Endodermal cell (in vitro differentiated cells): ENCODE measurements at regions not wholly inside any gene's neighbourhood (a gene's known extent, or its start where the extent isn't known, plus 50 kb on each side); places are given as distances from the start of the nearest gene placed in this dataset.

Experiments
- DNase-seq: peaks from one replicate; pipeline ENCODE4 v3.0.0-alpha.2; 2017
- H3K27ac ChIP-seq: 2 replicates; pipeline ENCODE4 v1.5.1; 2013; ENCODE audit warnings: mild to moderate bottlenecking, low read depth, low read length, moderate library complexity
- H3K27me3 ChIP-seq: 2 replicates; pipeline ENCODE4 v1.6.1; 2013; ENCODE audit warnings: mild to moderate bottlenecking, low read length, moderate library complexity; ENCODE audit not compliant: insufficient read depth, control insufficient read depth, poor library complexity, severe bottlenecking
- H3K36me3 ChIP-seq: 2 replicates; pipeline ENCODE4 v1.7.0; 2013; ENCODE audit warnings: mild to moderate bottlenecking, low read length, moderate library complexity; ENCODE audit not compliant: control insufficient read depth, insufficient read depth
- H3K4me1 ChIP-seq: one replicate; pipeline ENCODE4 v1.7.0; 2013; ENCODE audit warnings: low read length; ENCODE audit not compliant: control insufficient read depth, insufficient read depth
- H3K4me3 ChIP-seq: 2 replicates; pipeline ENCODE4 v1.5.1; 2013; ENCODE audit warnings: mild to moderate bottlenecking, low read length, moderate library complexity
- H3K9ac ChIP-seq: 2 replicates; pipeline ENCODE4 v1.6.1; 2013; ENCODE audit warnings: mild to moderate bottlenecking, low read length, moderate library complexity; ENCODE audit not compliant: poor library complexity, severe bottlenecking; ENCODE audit errors: extremely low read depth
- H3K9me3 ChIP-seq: 2 replicates; pipeline ENCODE4 v1.6.1; 2013; ENCODE audit warnings: mild to moderate bottlenecking, low read length, moderate library complexity; ENCODE audit not compliant: control insufficient read depth
- H3K27ac Mint-ChIP-seq: 2 replicates; pipeline ENCODE4 v1.8.0; 2020; ENCODE audit warnings: mixed read lengths
- H3K27me3 Mint-ChIP-seq: 2 replicates; pipeline ENCODE4 v1.8.0; 2021; ENCODE audit warnings: mild to moderate bottlenecking, mixed read lengths; ENCODE audit not compliant: insufficient read depth
- H3K36me3 Mint-ChIP-seq: 2 replicates; pipeline ENCODE4 v1.8.0; 2020; ENCODE audit warnings: low read depth, mixed read lengths
- H3K4me1 Mint-ChIP-seq: 2 replicates; pipeline ENCODE4 v1.8.0; 2020; ENCODE audit warnings: mixed read lengths
- H3K4me3 Mint-ChIP-seq: 2 replicates; pipeline ENCODE4 v1.8.0; 2020; ENCODE audit warnings: mild to moderate bottlenecking, moderate library complexity, mixed read lengths
- H3K9me3 Mint-ChIP-seq: 2 replicates; pipeline ENCODE4 v1.8.0; 2020; ENCODE audit warnings: mild to moderate bottlenecking, mixed read lengths
- CTCF ChIP-seq: fragments of 200-600 bp; sonication (generic); conservative IDR thresholded peaks from 2 replicates; pipeline ENCODE4 v1.5.0; 2021; ENCODE audit warnings: antibody characterized with exemption, mild to moderate bottlenecking
- WGBS, 2 experiments: methylation state at CpG; one replicate each; pipeline versions ENCODE4 v1.1.5 to v1.1.7; 2013; ENCODE audit warnings: missing lambda C conversion rate in 2 of 2, mixed read lengths in 1 of 2; ENCODE audit not compliant: insufficient coverage in 1 of 2, insufficient read length in 1 of 2; 5-methylcytosine and 5-hydroxymethylcytosine counted together

GRCh38 chr10:36711361-36711760 lies 414.0 kb upstream of the ANKRD30A start:
- no peaks in the 10 kb centered on the region for H3K4me1 Mint-ChIP-seq

GRCh38 chr10:36704124-36704523 lies 421.3 kb upstream of the ANKRD30A start:
- Mint-ChIP-seq H3K4me3 (no peak overlapping the region), H3K9me3 (no peaks in the 10 kb centered on the region), H3K4me1 (no peaks in the 10 kb centered on the region), H3K27ac (no peak overlapping the region), H3K27me3 (no peaks in the 10 kb centered on the region), H3K36me3 (no peaks in the 10 kb centered on the region)
- Histone ChIP-seq H3K36me3 (no peaks in the 10 kb centered on the region), H3K9ac (no peak overlapping the region), H3K27me3 (no peaks in the 10 kb centered on the region), H3K9me3 (no peaks in the 10 kb centered on the region), H3K4me1 (no peaks in the 10 kb centered on the region), H3K4me3 (no peak overlapping the region), H3K27ac (no peak overlapping the region)
- 80% methylated on average over 2 of the region's 2 CpGs; no CpG with 5 or more reads in 1 of the 2 experiments for WGBS, 2 experiments
- no peak for DNase-seq
- TF ChIP-seq CTCF: no peak

More at GRCh38 chr10:36711361-36711760, 414.0 kb upstream of the ANKRD30A start:
- peaks cover 2% of the 10 kb centered on the region for H3K27me3 Mint-ChIP-seq
- 94 to 97% methylated on average over 2 to 4 of the region's 4 CpGs for WGBS, 2 experiments
- H3K4me1 ChIP-seq: no peaks in the 10 kb centered on the region
- no peak overlapping the region for H3K9ac ChIP-seq
- no peaks in the 10 kb centered on the region for H3K36me3 Mint-ChIP-seq
- no peak for DNase-seq
- H3K9me3 Mint-ChIP-seq: no peaks in the 10 kb centered on the region
- H3K27ac ChIP-seq: no peak overlapping the region
- no peaks in the 10 kb centered on the region for H3K9me3 ChIP-seq
- H3K36me3 ChIP-seq: no peaks in the 10 kb centered on the region
- no peaks in the 10 kb centered on the region for H3K27me3 ChIP-seq
- no peak for TF ChIP-seq CTCF
- H3K27ac Mint-ChIP-seq: no peak overlapping the region
- H3K4me3 Mint-ChIP-seq: no peak overlapping the region
- no peak overlapping the region for H3K4me3 ChIP-seq

- Mint-ChIP-seq H3K27me3 (no peaks in the 10 kb centered on the region), H3K27ac (no peak overlapping the region), H3K36me3 (no peaks in the 10 kb centered on the region), H3K9me3 (no peaks in the 10 kb centered on the region), H3K4me3 (no peak overlapping the region), H3K4me1 (no peaks in the 10 kb centered on the region)
- H3K9ac ChIP-seq: no peak overlapping the region
- DNase-seq: no peak
- H3K4me3 ChIP-seq: no peak overlapping the region
- no peaks in the 10 kb centered on the region for H3K27me3 ChIP-seq
- WGBS, 2 experiments: 88 to 93% methylated on average over 1 to 3 of the region's 3 CpGs
- H3K4me1 ChIP-seq: no peaks in the 10 kb centered on the region
- TF ChIP-seq CTCF: no peak
- H3K9me3 ChIP-seq: no peaks in the 10 kb centered on the region
- no peak overlapping the region for H3K27ac ChIP-seq
- no peaks in the 10 kb centered on the region for H3K36me3 ChIP-seq
Observed at GRCh38 chr10:36703179-36703578, 422.2 kb upstream of the ANKRD30A start.
